Uterus (tissue), 2 donors: ENCODE measurements at regions not wholly inside any gene's neighbourhood (a gene's known extent, or its start where the extent isn't known, plus 50 kb on each side); places are given as distances from the start of the nearest gene placed in this dataset.

ENCODE experiments used
- POLR2A ChIP-seq, 2 donors: fragments of 450-650 bp; IDR thresholded peaks; one replicate each; pipeline ENCODE4 v1.6.1; 2016; ENCODE audit warnings: antibody characterized with exemption in 2 of 2, mild to moderate bottlenecking in 1 of 2, moderate library complexity in 1 of 2
- TF ChIP-seq, protein P1 (sequence below), 4 experiments: fragments of 200-600 bp in 2 of 4; fragments of 450-650 bp in 2 of 4; sonication (generic) in 2 of 4; IDR thresholded peaks; one replicate each; pipeline ENCODE4 v1.5.1; 2016 to 2019; ENCODE audit warnings: antibody characterized with exemption in 4 of 4, mild to moderate bottlenecking in 2 of 4, moderate library complexity in 1 of 4

DNA sequence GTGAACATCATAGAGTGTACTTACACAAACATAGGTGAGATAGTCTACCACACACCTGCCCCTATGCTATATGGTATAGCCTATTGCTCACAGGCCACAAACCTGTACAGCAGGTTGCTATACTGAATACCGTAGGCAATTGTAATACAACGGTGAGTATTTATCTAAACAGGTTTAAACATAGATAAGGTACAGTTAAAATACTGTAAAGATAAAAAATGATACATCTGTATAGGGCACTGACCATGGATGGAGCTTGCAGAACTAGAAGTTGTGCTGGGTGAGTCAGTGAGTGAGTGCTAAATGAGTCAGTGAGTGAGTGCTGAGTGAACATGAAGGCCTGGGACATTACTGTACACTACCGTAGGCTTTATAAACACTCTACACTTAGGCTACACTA is 267.0 kb upstream of the HS6ST1 start:
- no peak for TF ChIP-seq POLR2A (IDR thresholded peaks at IDR 0.05)
- TF ChIP-seq, protein P1, sequence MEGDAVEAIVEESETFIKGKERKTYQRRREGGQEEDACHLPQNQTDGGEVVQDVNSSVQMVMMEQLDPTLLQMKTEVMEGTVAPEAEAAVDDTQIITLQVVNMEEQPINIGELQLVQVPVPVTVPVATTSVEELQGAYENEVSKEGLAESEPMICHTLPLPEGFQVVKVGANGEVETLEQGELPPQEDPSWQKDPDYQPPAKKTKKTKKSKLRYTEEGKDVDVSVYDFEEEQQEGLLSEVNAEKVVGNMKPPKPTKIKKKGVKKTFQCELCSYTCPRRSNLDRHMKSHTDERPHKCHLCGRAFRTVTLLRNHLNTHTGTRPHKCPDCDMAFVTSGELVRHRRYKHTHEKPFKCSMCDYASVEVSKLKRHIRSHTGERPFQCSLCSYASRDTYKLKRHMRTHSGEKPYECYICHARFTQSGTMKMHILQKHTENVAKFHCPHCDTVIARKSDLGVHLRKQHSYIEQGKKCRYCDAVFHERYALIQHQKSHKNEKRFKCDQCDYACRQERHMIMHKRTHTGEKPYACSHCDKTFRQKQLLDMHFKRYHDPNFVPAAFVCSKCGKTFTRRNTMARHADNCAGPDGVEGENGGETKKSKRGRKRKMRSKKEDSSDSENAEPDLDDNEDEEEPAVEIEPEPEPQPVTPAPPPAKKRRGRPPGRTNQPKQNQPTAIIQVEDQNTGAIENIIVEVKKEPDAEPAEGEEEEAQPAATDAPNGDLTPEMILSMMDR (IDR thresholded peaks at IDR 0.05): no peak
